AG20443 (cell line): ENCODE measurements at regions not wholly inside any gene's neighbourhood (a gene's known extent, or its start where the extent isn't known, plus 50 kb on each side); places are given as distances from the start of the nearest gene placed in this dataset.
"Not testable (repeated sequence)": the region's sequence is repeated elsewhere in the genome, so short reads cannot be mapped to it uniquely, and the experiment has no call there.

ENCODE experiments used
- DNase-seq: peaks from one replicate; pipeline ENCODE4 v3.0.0; 2012; ENCODE audit warnings: low spot score, mixed read lengths

- DNase-seq: not testable (repeated sequence)
Measured at GRCh38 chr6:133795051-133795450, 93.9 kb upstream of the TCF21 start.

GRCh38 chr6:133796235-133796634, 92.7 kb upstream of the TCF21 start:
- no peak for DNase-seq

GRCh38 chr6:133799043-133799442, 89.9 kb upstream of the TCF21 start:
- DNase-seq: no peak

- DNase-seq: no peak
Measured at GRCh38 chr6:133802861-133803260, 86.1 kb upstream of the TCF21 start.

- no peak for DNase-seq
Measured at GRCh38 chr6:133804265-133804664, 84.6 kb upstream of the TCF21 start.

- no peak for DNase-seq
Measured at GRCh38 chr6:133805876-133806275, 83.0 kb upstream of the TCF21 start.

GRCh38 chr6:133806382-133807140, 82.4 kb upstream of the TCF21 start:
- no peak for DNase-seq

- no peak for DNase-seq
Measured at GRCh38 chr6:133807501-133807900, 81.4 kb upstream of the TCF21 start.

GRCh38 chr6:133809406-133809805, 79.5 kb upstream of the TCF21 start:
- DNase-seq: no peak

GRCh38 chr6:133811557-133811956, 77.4 kb upstream of the TCF21 start:
- no peak for DNase-seq

- DNase-seq: not testable (repeated sequence)
Measured at GRCh38 chr6:133812446-133812845, 76.5 kb upstream of the TCF21 start.

GRCh38 chr6:133814238-133814637, 74.7 kb upstream of the TCF21 start:
- DNase-seq: no peak

- DNase-seq: peak; percentile 33
Measured at GRCh38 chr6:133814797-133815196, 74.1 kb upstream of the TCF21 start.

GRCh38 chr6:133815313-133815712, 73.6 kb upstream of the TCF21 start:
- no peak for DNase-seq

- DNase-seq: no peak
Measured at GRCh38 chr6:133816171-133816570, 72.7 kb upstream of the TCF21 start.

- no peak for DNase-seq
Measured at GRCh38 chr6:133817460-133818047, 71.4 kb upstream of the TCF21 start.

GRCh38 chr6:133818320-133818719, 70.6 kb upstream of the TCF21 start:
- no peak for DNase-seq

GRCh38 chr6:133820208-133820607, 68.7 kb upstream of the TCF21 start:
- DNase-seq: no peak

GRCh38 chr6:133827766-133828165, 61.1 kb upstream of the TCF21 start:
- no peak for DNase-seq

- DNase-seq: no peak
Measured at GRCh38 chr6:133833949-133834359, 55.0 kb upstream of the TCF21 start.

GRCh38 chr6:133834472-133835170, 54.3 kb upstream of the TCF21 start:
- DNase-seq: no peak

GRCh38 chr6:133835901-133836300, 53.0 kb upstream of the TCF21 start:
- DNase-seq: no peak

GRCh38 chr6:133837801-133838349, 51.0 kb upstream of the TCF21 start:
- peak; percentile 69 for DNase-seq
